RWPE1 (cell line): ENCODE measurements at regions not wholly inside any gene's neighbourhood (a gene's known extent, or its start where the extent isn't known, plus 50 kb on each side); places are given as distances from the start of the nearest gene placed in this dataset.

ENCODE experiments used
- CTCF ChIA-PET: fragments of 350-600 bp; sonication (Branson Sonifier 250); formaldehyde crosslinking; extraction: SDS; loops from one replicate; lab custom pipeline; 2021; lab: Yijun Ruan, JAX
- POLR2A ChIA-PET: fragments of 400-600 bp; formaldehyde crosslinking; extraction: SDS; loops from one replicate; lab custom pipeline; 2020; ENCODE audit warnings: antibody characterized with exemption; ENCODE audit not compliant: low non-redundant PET; lab: Yijun Ruan, JAX
- DNase-seq: peaks from one replicate; pipeline ENCODE4 v3.0.0; 2012; ENCODE audit warnings: low spot score
- H3K27ac ChIP-seq: fragments of 450-650 bp; 2 replicates; pipeline ENCODE4 v1.5.1; 2017
- CTCF ChIP-seq: fragments of 450-650 bp; conservative IDR thresholded peaks from 2 replicates; pipeline ENCODE4 v1.5.1; 2017; ENCODE audit warnings: low read depth, mild to moderate bottlenecking

GRCh38 chr3:65158023-65158422, 470.2 kb upstream of the ADAMTS9 start:
- ChIA-PET CTCF (no interaction called here), POLR2A (no interaction called here)
- TF ChIP-seq CTCF = no peak
- no peak for DNase-seq
- no peak overlapping the region for H3K27ac ChIP-seq

- TF ChIP-seq CTCF = no peak
- ChIA-PET POLR2A (no interaction called here), CTCF (no interaction called here)
- no peak for DNase-seq
- H3K27ac ChIP-seq = no peak overlapping the region
Measured at GRCh38 chr3:65153850-65154512, 466.2 kb upstream of the ADAMTS9 start.

GRCh38 chr3:65151666-65152065, 463.9 kb upstream of the ADAMTS9 start:
- ChIA-PET CTCF (no interaction called here), POLR2A (no interaction called here)
- TF ChIP-seq CTCF = no peak
- no peak for DNase-seq
- H3K27ac ChIP-seq = no peak overlapping the region

GRCh38 chr3:65149877-65150276, 462.1 kb upstream of the ADAMTS9 start:
- no peak for TF ChIP-seq CTCF
- no peak overlapping the region for H3K27ac ChIP-seq
- POLR2A ChIA-PET = no interaction called here
- CTCF ChIA-PET = no interaction called here
- DNase-seq = no peak

GRCh38 chr3:65148687-65149086, 460.9 kb upstream of the ADAMTS9 start:
- no peak for TF ChIP-seq CTCF
- POLR2A ChIA-PET = no interaction called here
- CTCF ChIA-PET = no interaction called here
- H3K27ac ChIP-seq = no peak overlapping the region
- no peak for DNase-seq

- DNase-seq = peak; percentile 26
- POLR2A ChIA-PET = no interaction called here
- CTCF ChIA-PET = no interaction called here
- no peak overlapping the region for H3K27ac ChIP-seq
- TF ChIP-seq CTCF = no peak
Measured at GRCh38 chr3:65146179-65146578, 458.4 kb upstream of the ADAMTS9 start.
